ENCODE measurements at regions not wholly inside any gene's neighbourhood (a gene's known extent, or its start where the extent isn't known, plus 50 kb on each side); places are given as distances from the start of the nearest gene placed in this dataset.

- intact Hi-C loops (cut with DNase I; ENCODE audit: low total_unique reads), result no loop called here
- Histone ChIP-seq H3K36me3 (no peaks in the 10 kb centered on the region), H3K27me3 (no peaks in the 10 kb centered on the region), H3K9me3 (no peaks in the 10 kb centered on the region), H3K4me3 (no peak overlapping the region), H3K27ac (no peak overlapping the region), H3K4me1 (no peaks in the 10 kb centered on the region)
- no peak for DNase-seq
- TF ChIP-seq CTCF (IDR thresholded peaks at IDR 0.05), result no peak
- no peak for TF ChIP-seq POLR2A (IDR thresholded peaks at IDR 0.05)
Observed at GRCh38 chr10:126732308-126732707, 61.8 kb upstream of the C10orf90 start.

- Histone ChIP-seq H3K4me3 (no peak overlapping the region), H3K9me3 (no peaks in the 10 kb centered on the region), H3K4me1 (no peaks in the 10 kb centered on the region), H3K36me3 (no peaks in the 10 kb centered on the region), H3K27ac (no peak overlapping the region), H3K27me3 (no peaks in the 10 kb centered on the region)
- TF ChIP-seq POLR2A (IDR thresholded peaks at IDR 0.05) (no peak), CTCF (IDR thresholded peaks at IDR 0.05) (no peak)
- DNase-seq, result no peak
- intact Hi-C loops (cut with DNase I; ENCODE audit: low total_unique reads), result no loop called here
Observed at GRCh38 chr10:126732868-126733267, 62.4 kb upstream of the C10orf90 start.

GRCh38 chr10:126734015-126734414 lies 63.5 kb upstream of the C10orf90 start:
- Histone ChIP-seq H3K4me3 (no peak overlapping the region), H3K36me3 (no peaks in the 10 kb centered on the region), H3K27ac (no peak overlapping the region), H3K9me3 (no peaks in the 10 kb centered on the region), H3K27me3 (no peaks in the 10 kb centered on the region), H3K4me1 (no peaks in the 10 kb centered on the region)
- intact Hi-C loops (cut with DNase I; ENCODE audit: low total_unique reads), result no loop called here
- TF ChIP-seq CTCF (IDR thresholded peaks at IDR 0.05), result no peak
- no peak for TF ChIP-seq POLR2A (IDR thresholded peaks at IDR 0.05)
- no peak for DNase-seq

- Histone ChIP-seq H3K4me3 (no peak overlapping the region), H3K4me1 (no peaks in the 10 kb centered on the region), H3K36me3 (no peaks in the 10 kb centered on the region), H3K9me3 (no peaks in the 10 kb centered on the region), H3K27ac (no peak overlapping the region), H3K27me3 (no peaks in the 10 kb centered on the region)
- no peak for DNase-seq
- TF ChIP-seq POLR2A (IDR thresholded peaks at IDR 0.05), result no peak
- TF ChIP-seq CTCF (IDR thresholded peaks at IDR 0.05), result no peak
- intact Hi-C loops (cut with DNase I; ENCODE audit: low total_unique reads), result no loop called here
Observed at GRCh38 chr10:126734967-126735366, 64.5 kb upstream of the C10orf90 start.

GRCh38 chr10:126736142-126736541 lies 65.6 kb upstream of the C10orf90 start:
- intact Hi-C loops (cut with DNase I; ENCODE audit: low total_unique reads), result no loop called here
- H3K36me3 ChIP-seq, result no peaks in the 10 kb centered on the region
- H3K4me3 ChIP-seq, result no peak overlapping the region
- H3K4me1 ChIP-seq, result no peaks in the 10 kb centered on the region
- H3K27ac ChIP-seq, result no peak overlapping the region
- H3K27me3 ChIP-seq, result no peaks in the 10 kb centered on the region
- TF ChIP-seq CTCF (IDR thresholded peaks at IDR 0.05), result no peak
- TF ChIP-seq POLR2A (IDR thresholded peaks at IDR 0.05), result no peak
- H3K9me3 ChIP-seq, result no peaks in the 10 kb centered on the region
- DNase-seq, result no peak
